K562 (cell line): ENCODE measurements at regions not wholly inside any gene's neighbourhood (a gene's known extent, or its start where the extent isn't known, plus 50 kb on each side); places are given as distances from the start of the nearest gene placed in this dataset.

Experiments used
- ATAC-seq: fragments of 200-7000 bp; cut with Tn5 transposase; 3 replicates; pipeline ENCODE4 v1.9.1; 2020; ENCODE audit warnings: moderate library complexity
- BruUV-seq: library from RNA; stranded (reverse); fragments of 400-500 nt; replicated peaks from 2 replicates; lab custom pipeline; 2021; lab: Mats Ljungman, UMichigan
- CTCF ChIA-PET: fragments of 300-600 bp; formaldehyde crosslinking; extraction: SDS; loops from one replicate; lab custom pipeline; 2021; ENCODE audit warnings: low intra/inter-chr PET ratio; lab: Yijun Ruan, JAX
- POLR2A ChIA-PET: fragments of 300-600, 350-650 bp; sonication (Branson Sonifier 250); formaldehyde crosslinking; extraction: SDS; loops from one replicate; lab custom pipeline; 2021; ENCODE audit warnings: antibody characterized with exemption, inconsistent platforms; lab: Yijun Ruan, JAX
- DNase-seq, 4 experiments: peaks; one replicate each; pipeline versions ENCODE4 v3.0.0 to v3.0.0-alpha.2; 2011 to 2018; ENCODE audit warnings: low spot score in 3 of 4, mixed read lengths in 3 of 4; ENCODE audit errors: extremely low read depth in 1 of 4
- FAIRE-seq: peaks from 2 replicates; lab custom pipeline; 2011; peaks lifted over from hg19 to GRCh38; lab: Jason Lieb, UNC
- H2AFZ ChIP-seq: 2 replicates; pipeline ENCODE4 v1.6.0; 2011; ENCODE audit warnings: low read depth, low read length, control low read depth, inconsistent platforms
- H3K27ac ChIP-seq: fragments of 200-600 bp; 3 replicates; pipeline ENCODE4 v1.8.0; 2011; ENCODE audit warnings: low read depth, mild to moderate bottlenecking, control low read depth, inconsistent platforms, low read length, moderate library complexity, mixed read lengths; ENCODE audit errors: extremely low read depth
- H3K27me3 ChIP-seq, 2 experiments: fragments of 300-600 bp in 1 of 2; 2 replicates in 1 of 2; 3 replicates in 1 of 2; pipeline versions ENCODE4 v1.6.0 to v1.8.0; 2011; ENCODE audit warnings: inconsistent platforms in 2 of 2, low read length in 2 of 2, mild to moderate bottlenecking in 1 of 2, mixed read lengths in 1 of 2, moderate library complexity in 1 of 2; ENCODE audit not compliant: control insufficient read depth in 2 of 2, insufficient read depth in 2 of 2
- H3K36me3 ChIP-seq: fragments of 300-600 bp; 3 replicates; pipeline ENCODE4 v1.8.0; 2011; ENCODE audit warnings: mild to moderate bottlenecking, low read length, inconsistent platforms; ENCODE audit not compliant: control insufficient read depth, insufficient read depth
- H3K4me1 ChIP-seq, 2 experiments: fragments of 200-600 bp in 1 of 2; replicated peaks in 1 of 2; 2 replicates in 1 of 2; 3 replicates in 1 of 2; pipeline versions ENCODE4 v1.5.1 to v1.8.0; 2011; ENCODE audit warnings: inconsistent platforms in 2 of 2, low read length in 2 of 2, mild to moderate bottlenecking in 1 of 2, mixed read lengths in 1 of 2, moderate library complexity in 1 of 2; ENCODE audit not compliant: control insufficient read depth in 2 of 2, insufficient read depth in 2 of 2
- H3K4me2 ChIP-seq: 2 replicates; pipeline ENCODE4 v1.6.1; 2011; ENCODE audit warnings: low read length, control low read depth, inconsistent platforms, mixed read lengths; ENCODE audit not compliant: insufficient read depth
- H3K4me3 ChIP-seq: fragments of 200-600 bp; sonication (generic), shearing (Covaris generic); 2 replicates; pipeline ENCODE4 v1.5.1; 2016; ENCODE audit warnings: control low read depth, inconsistent platforms
- H3K79me2 ChIP-seq: fragments of 200-600 bp; 3 replicates; pipeline ENCODE4 v1.8.0; 2011; ENCODE audit warnings: low read length, inconsistent platforms; ENCODE audit not compliant: control insufficient read depth, insufficient read depth
- H3K9ac ChIP-seq, 2 experiments: 2 replicates each; pipeline versions ENCODE4 v1.6.0 to v1.6.1; 2011; ENCODE audit warnings: low read depth in 2 of 2, low read length in 2 of 2, control low read depth in 1 of 2, inconsistent platforms in 1 of 2, mild to moderate bottlenecking in 1 of 2, mixed read lengths in 1 of 2; ENCODE audit not compliant: insufficient read depth in 1 of 2
- H3K9me1 ChIP-seq: one replicate; pipeline ENCODE4 v1.6.0; 2011; ENCODE audit warnings: inconsistent platforms, mild to moderate bottlenecking, low read length, moderate library complexity; ENCODE audit not compliant: control insufficient read depth, insufficient read depth
- H3K9me3 ChIP-seq: replicated peaks from 2 replicates; pipeline ENCODE4 v1.5.1; 2011; ENCODE audit warnings: low read depth, low read length, inconsistent platforms; ENCODE audit not compliant: control insufficient read depth, insufficient read depth
- H4K20me1 ChIP-seq: replicated peaks from 2 replicates; pipeline ENCODE4 v1.6.1; 2011; ENCODE audit warnings: low read length, inconsistent platforms, mixed read lengths; ENCODE audit not compliant: control insufficient read depth, insufficient read depth
- ARID4B ChIP-seq: sonication (generic); formaldehyde crosslinking; IDR thresholded peaks from 2 replicates; pipeline ENCODE4 v1.8.0; 2022; ENCODE audit warnings: mild to moderate bottlenecking, missing genetic modification reagents
- ESRRB ChIP-seq: fragments of 250-450 bp; sonication (Bioruptor Pico); IDR thresholded peaks from 2 replicates; pipeline ENCODE4 v1.5.0; 2020; ENCODE audit warnings: mild to moderate bottlenecking, moderate library complexity, borderline replicate concordance
- PBX2 ChIP-seq, 2 experiments: IDR thresholded peaks in 1 of 2; conservative IDR thresholded peaks in 1 of 2; 2 replicates each; pipeline ENCODE4 v1.6.1; 2016; ENCODE audit warnings: low read depth in 2 of 2, mild to moderate bottlenecking in 1 of 2, missing compliant biosample characterization in 1 of 2, missing genetic modification characterization in 1 of 2, moderate library complexity in 1 of 2
- ZNF655 ChIP-seq: fragments of 250-450 bp; sonication (Bioruptor Pico); IDR thresholded peaks from 2 replicates; pipeline ENCODE4 v1.5.0; 2021
- WGBS: fragments of 100-300 bp; shearing (Covaris generic); methylation state at CpG from one replicate; pipeline ENCODE4 v1.1.6; 2016; ENCODE audit warnings: low coverage, mixed read lengths; ENCODE audit not compliant: insufficient coverage; ENCODE audit errors: missing lambda C conversion rate; 5-methylcytosine and 5-hydroxymethylcytosine counted together
- in situ Hi-C: fragments of 300-500 bp; cut with MboI; formaldehyde crosslinking; loops from 4 replicates; pipeline ENCODE4 v1.15.0; 2018; ENCODE audit warnings: inconsistent platforms, mixed read lengths
- intact Hi-C: fragments of 100-400 bp; cut with micrococcal nuclease; formaldehyde crosslinking; loops from 2 replicates; pipeline ENCODE4 v1.14.2; 2022

GRCh38 chr10:56836659-56837058 lies 475.6 kb upstream of the ZWINT start (continued):
- TF ChIP-seq ARID4B (CRISPR knock-in tag) (no peak), ZNF655 (CRISPR knock-in tag) (no peak)

- Histone ChIP-seq H3K4me1 (no peaks in the 10 kb centered on the region), H3K9me1 (no peaks in the 10 kb centered on the region), H3K27ac (no peak overlapping the region), H3K36me3 (no peaks in the 10 kb centered on the region), H3K4me3 (no peak overlapping the region), H4K20me1 (no peaks in the 10 kb centered on the region), H3K4me2 (no peak overlapping the region), H3K9me3 (no peaks in the 10 kb centered on the region), H3K79me2 (no peaks in the 10 kb centered on the region), H3K9ac (no peak overlapping the region), H3K27me3 (no peaks in the 10 kb centered on the region), H2AFZ (no peak overlapping the region)
- no TSS peak for BruUV-seq
- TF ChIP-seq PBX2 (CRISPR knock-in tag; IDR thresholded peaks at IDR 0.05; ENCODE audit: low read depth) (no peak), PBX2 (tag; conservative IDR thresholded peaks at IDR 0.05; ENCODE audit: low read depth) (no peak), ESRRB (CRISPR knock-in tag) (no peak)
- ATAC-seq (no peak), DNase-seq (no peak), FAIRE-seq (no peak)
- in situ Hi-C loops, result no loop called here
- intact Hi-C loops, result no loop called here
- ChIA-PET CTCF (no interaction called here), POLR2A (no interaction called here)
- WGBS, result 0% methylated on average over 3 of the region's 3 CpGs
Measured at GRCh38 chr10:56831681-56832080, 470.6 kb upstream of the ZWINT start.
